Body of pancreas (tissue), 4 donors: ENCODE measurements at regions not wholly inside any gene's neighbourhood (a gene's known extent, or its start where the extent isn't known, plus 50 kb on each side); places are given as distances from the start of the nearest gene placed in this dataset.

ENCODE experiments used
- POLR2A ChIP-seq, 3 donors: fragments of 450-650 bp; IDR thresholded peaks; one replicate each; pipeline ENCODE4 v1.6.1; 2016; ENCODE audit warnings: antibody characterized with exemption in 3 of 3, mild to moderate bottlenecking in 2 of 3
- TF ChIP-seq, protein P1 (sequence below), 7 experiments: fragments of 450-650 bp in 4 of 7; fragments of 200-600 bp in 3 of 7; sonication (generic) in 3 of 7; IDR thresholded peaks; one replicate each; pipeline ENCODE4 v1.5.1; 2016 to 2019; ENCODE audit warnings: antibody characterized with exemption in 7 of 7

DNA sequence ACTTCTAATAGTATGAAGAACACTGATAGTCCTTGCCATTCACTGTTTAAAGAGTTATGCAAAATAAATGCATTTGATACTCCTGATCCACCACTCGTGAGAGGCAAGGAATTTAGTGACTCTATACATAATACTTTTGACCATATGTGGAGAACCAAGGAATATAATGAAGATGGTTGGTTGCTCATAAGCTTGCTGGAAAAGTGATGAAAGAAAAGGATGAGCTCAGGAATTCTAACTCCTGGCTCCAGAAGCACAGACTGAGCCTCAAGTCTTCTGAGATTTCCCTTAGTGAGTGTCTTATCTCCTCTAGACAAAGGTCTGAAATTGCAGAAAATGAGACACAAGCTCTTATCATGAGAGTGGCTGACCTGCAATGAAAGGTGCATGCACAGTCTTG is 57.1 kb upstream of the KRAS start:
- no peak for TF ChIP-seq POLR2A (IDR thresholded peaks at IDR 0.05)
- TF ChIP-seq, protein P1, sequence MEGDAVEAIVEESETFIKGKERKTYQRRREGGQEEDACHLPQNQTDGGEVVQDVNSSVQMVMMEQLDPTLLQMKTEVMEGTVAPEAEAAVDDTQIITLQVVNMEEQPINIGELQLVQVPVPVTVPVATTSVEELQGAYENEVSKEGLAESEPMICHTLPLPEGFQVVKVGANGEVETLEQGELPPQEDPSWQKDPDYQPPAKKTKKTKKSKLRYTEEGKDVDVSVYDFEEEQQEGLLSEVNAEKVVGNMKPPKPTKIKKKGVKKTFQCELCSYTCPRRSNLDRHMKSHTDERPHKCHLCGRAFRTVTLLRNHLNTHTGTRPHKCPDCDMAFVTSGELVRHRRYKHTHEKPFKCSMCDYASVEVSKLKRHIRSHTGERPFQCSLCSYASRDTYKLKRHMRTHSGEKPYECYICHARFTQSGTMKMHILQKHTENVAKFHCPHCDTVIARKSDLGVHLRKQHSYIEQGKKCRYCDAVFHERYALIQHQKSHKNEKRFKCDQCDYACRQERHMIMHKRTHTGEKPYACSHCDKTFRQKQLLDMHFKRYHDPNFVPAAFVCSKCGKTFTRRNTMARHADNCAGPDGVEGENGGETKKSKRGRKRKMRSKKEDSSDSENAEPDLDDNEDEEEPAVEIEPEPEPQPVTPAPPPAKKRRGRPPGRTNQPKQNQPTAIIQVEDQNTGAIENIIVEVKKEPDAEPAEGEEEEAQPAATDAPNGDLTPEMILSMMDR (IDR thresholded peaks at IDR 0.05) = no peak
